Transverse colon (tissue), 4 donors: ENCODE measurements at regions not wholly inside any gene's neighbourhood (a gene's known extent, or its start where the extent isn't known, plus 50 kb on each side); places are given as distances from the start of the nearest gene placed in this dataset.

ENCODE experiments used
- DNase-seq: peaks from one replicate; pipeline ENCODE4 v3.0.0-alpha.2; 2019
- H3K27ac ChIP-seq, 4 donors: fragments of 200-600 bp; sonication (generic); 2 replicates each; pipeline ENCODE4 v1.5.1; 2016 to 2018; ENCODE audit warnings: inconsistent platforms in 4 of 4
- H3K27me3 ChIP-seq: fragments of 200-600 bp; sonication (generic); 2 replicates; pipeline ENCODE4 v1.5.1; 2017; ENCODE audit warnings: inconsistent platforms
- H3K36me3 ChIP-seq, 4 donors: fragments of 200-600 bp; sonication (generic); 2 replicates each; pipeline ENCODE4 v1.5.1; 2017 to 2019; ENCODE audit warnings: inconsistent platforms in 4 of 4
- H3K4me1 ChIP-seq, 4 donors: fragments of 200-600 bp; sonication (generic); 2 replicates each; pipeline ENCODE4 v1.5.1; 2017 to 2020; ENCODE audit warnings: inconsistent platforms in 4 of 4
- H3K4me3 ChIP-seq, 4 donors: fragments of 200-600 bp; sonication (generic); 1 replicate in 1 of 4; 2 replicates in 3 of 4; pipeline versions ENCODE4 v1.5.1 to v1.6.1; 2017 to 2019; ENCODE audit warnings: inconsistent platforms in 4 of 4
- H3K9me3 ChIP-seq, 2 donors: fragments of 200-600 bp; sonication (generic); 2 replicates each; pipeline ENCODE4 v1.5.1; 2017 to 2019; ENCODE audit warnings: inconsistent platforms in 2 of 2
- CTCF ChIP-seq, 5 experiments: fragments of 200-600 bp in 3 of 5; fragments of 450-650 bp in 2 of 5; sonication (generic) in 3 of 5; IDR thresholded peaks; 1 replicate in 2 of 5; 2 replicates in 3 of 5; pipeline ENCODE4 v1.5.1; 2016 to 2017; ENCODE audit warnings: antibody characterized with exemption in 5 of 5, inconsistent platforms in 3 of 5, mild to moderate bottlenecking in 2 of 5, moderate library complexity in 1 of 5
- EP300 ChIP-seq: sonication (generic); formaldehyde crosslinking; IDR thresholded peaks from one replicate; pipeline ENCODE4 v1.6.1; 2017; ENCODE audit warnings: antibody characterized with exemption, low read depth
- POLR2A ChIP-seq: fragments of 450-650 bp; IDR thresholded peaks from one replicate; pipeline ENCODE4 v1.6.1; 2016; ENCODE audit warnings: antibody characterized with exemption, mild to moderate bottlenecking, moderate library complexity
- POLR2AphosphoS5 ChIP-seq, 3 donors: sonication (generic); formaldehyde crosslinking; IDR thresholded peaks; one replicate each; pipeline ENCODE4 v1.6.1; 2016; ENCODE audit warnings: antibody characterized with exemption in 3 of 3
- WGBS, 2 donors: methylation state at CpG; one replicate each; pipeline ENCODE4 v1.1.5; 2018; ENCODE audit warnings: low coverage in 1 of 2; 5-methylcytosine and 5-hydroxymethylcytosine counted together
- in situ Hi-C, 4 donors: fragments of 200-750 bp; cut with MboI; loops; one replicate each; pipeline versions ENCODE4 v1.15.0 to v1.15.1; 2017; ENCODE audit warnings: low sequenced_read_pairs in 3 of 4, low pct_ligation_motif_present in 1 of 4, low pct_unique_long_range_greater_than_20kb in 1 of 4
- intact Hi-C: fragments of 100-400 bp; cut with DNase I; formaldehyde crosslinking; loops from one replicate; pipeline ENCODE4 v1.15.1; 2023; ENCODE audit warnings: low total_unique reads

GRCh38 chr10:49446031-49446430 lies 50.1 kb upstream of the DRGX start:
- peaks cover 6 to 15% of the 10 kb centered on the region in 2 donors for H3K9me3 ChIP-seq
- H3K4me1 ChIP-seq: no peaks in the 10 kb centered on the region
- DNase-seq: no peak
- H3K27ac ChIP-seq: no peak overlapping the region
- intact Hi-C loops (no loop called here), in situ Hi-C loops (no loop called here)
- 19 to 33% methylated on average over 1 of the region's 1 CpG for WGBS, 2 donors
- no peak for TF ChIP-seq POLR2AphosphoS5 (IDR thresholded peaks at IDR 0.05)
- no peak for TF ChIP-seq EP300
- no peak for TF ChIP-seq POLR2A
- TF ChIP-seq CTCF (IDR thresholded peaks at IDR 0.05): no peak
- H3K36me3 ChIP-seq: no peaks in the 10 kb centered on the region
- no peak overlapping the region for H3K4me3 ChIP-seq
- no peaks in the 10 kb centered on the region for H3K27me3 ChIP-seq
